HEK293 (cell line): ENCODE measurements at regions not wholly inside any gene's neighbourhood (a gene's known extent, or its start where the extent isn't known, plus 50 kb on each side); places are given as distances from the start of the nearest gene placed in this dataset.

Experiments
- CTCF ChIA-PET: fragments of 350-600 bp; formaldehyde crosslinking; extraction: SDS; loops from one replicate; lab custom pipeline; 2021; ENCODE audit warnings: antibody characterized with exemption; lab: Yijun Ruan, JAX
- POLR2A ChIA-PET: fragments of 300-600 bp; formaldehyde crosslinking; extraction: SDS; loops from one replicate; lab custom pipeline; 2020; ENCODE audit warnings: antibody characterized with exemption, inconsistent platforms; lab: Yijun Ruan, JAX
- H3K27ac ChIP-seq: fragments of 200-500 bp; sonication (Bioruptor generic); 2 replicates; pipeline ENCODE4 v1.5.1; 2014; ENCODE audit warnings: low read depth, low read length, control low read depth, inconsistent platforms; ENCODE audit errors: extremely low read depth
- H3K36me3 ChIP-seq, 2 experiments: fragments of 200-500 bp in 1 of 2; sonication (Bioruptor generic) in 1 of 2; 1 replicate in 1 of 2; 2 replicates in 1 of 2; pipeline ENCODE4 v1.5.1; 2014 to 2017; ENCODE audit warnings: inconsistent platforms in 2 of 2, low read length in 2 of 2; ENCODE audit not compliant: control insufficient read depth in 2 of 2, insufficient read depth in 1 of 2
- H3K4me1 ChIP-seq: fragments of 200-500 bp; sonication (Bioruptor generic); 2 replicates; pipeline ENCODE4 v1.5.1; 2014; ENCODE audit warnings: mild to moderate bottlenecking, low read length, inconsistent platforms; ENCODE audit not compliant: control insufficient read depth, insufficient read depth
- H3K4me3 ChIP-seq: 2 replicates; pipeline ENCODE4 v1.5.1; 2011; ENCODE audit warnings: low read depth, mild to moderate bottlenecking, control low read depth, low read length, moderate library complexity
- H3K9me3 ChIP-seq: fragments of 200-500 bp; sonication (Bioruptor generic); 2 replicates; pipeline ENCODE4 v1.5.1; 2014; ENCODE audit warnings: low read depth, low read length, inconsistent platforms; ENCODE audit not compliant: control insufficient read depth, insufficient read depth
- FEZF1 ChIP-seq: fragments of 450-650 bp; formaldehyde crosslinking; IDR thresholded peaks from 2 replicates; pipeline ENCODE4 v1.5.1; 2016; ENCODE audit warnings: missing biosample characterization, missing genetic modification characterization
- GLIS1 ChIP-seq: fragments of 450-650 bp; formaldehyde crosslinking; IDR thresholded peaks from 2 replicates; pipeline ENCODE4 v1.5.1; 2016; ENCODE audit warnings: missing biosample characterization, missing genetic modification characterization
- GLIS2 ChIP-seq: fragments of 450-650 bp; formaldehyde crosslinking; IDR thresholded peaks from 2 replicates; pipeline ENCODE4 v1.5.1; 2016; ENCODE audit warnings: missing biosample characterization, missing genetic modification characterization
- KLF10 ChIP-seq: fragments of 450-650 bp; IDR thresholded peaks from 2 replicates; pipeline ENCODE4 v1.5.1; 2018; ENCODE audit warnings: missing biosample characterization, mild to moderate bottlenecking, missing genetic modification characterization
- MYNN ChIP-seq: fragments of 450-650 bp; formaldehyde crosslinking; IDR thresholded peaks from 2 replicates; pipeline ENCODE4 v1.5.1; 2016; ENCODE audit warnings: missing biosample characterization, missing genetic modification characterization, borderline replicate concordance
- TRIM28 ChIP-seq: IDR thresholded peaks from 2 replicates; pipeline ENCODE4 v1.6.1; 2011; ENCODE audit warnings: low read length, control low read depth, borderline replicate concordance
- ZFP41 ChIP-seq: fragments of 450-650 bp; formaldehyde crosslinking; IDR thresholded peaks from 2 replicates; pipeline ENCODE4 v1.5.1; 2016; ENCODE audit warnings: missing biosample characterization, missing genetic modification characterization, borderline replicate concordance
- ZFP69B ChIP-seq: fragments of 450-650 bp; formaldehyde crosslinking; IDR thresholded peaks from 2 replicates; pipeline ENCODE4 v1.5.1; 2016; ENCODE audit warnings: missing biosample characterization, missing genetic modification characterization
- ZNF10 ChIP-seq: fragments of 450-650 bp; formaldehyde crosslinking; IDR thresholded peaks from 2 replicates; pipeline ENCODE4 v1.5.1; 2017; ENCODE audit warnings: missing biosample characterization, missing genetic modification characterization
- ZNF16 ChIP-seq: fragments of 450-650 bp; formaldehyde crosslinking; IDR thresholded peaks from 2 replicates; pipeline ENCODE4 v1.5.1; 2016; ENCODE audit warnings: low read depth, missing biosample characterization, missing genetic modification characterization
- ZNF221 ChIP-seq: fragments of 450-650 bp; formaldehyde crosslinking; IDR thresholded peaks from 2 replicates; pipeline ENCODE4 v1.5.1; 2017; ENCODE audit warnings: missing biosample characterization, missing genetic modification characterization, borderline replicate concordance
- ZNF530 ChIP-seq: fragments of 450-650 bp; formaldehyde crosslinking; IDR thresholded peaks from 2 replicates; pipeline ENCODE4 v1.5.1; 2016; ENCODE audit warnings: low read depth, missing biosample characterization, missing genetic modification characterization
- ZNF624 ChIP-seq: fragments of 450-650 bp; formaldehyde crosslinking; IDR thresholded peaks from 2 replicates; pipeline ENCODE4 v1.5.1; 2017; ENCODE audit warnings: missing biosample characterization, missing genetic modification characterization
- ZNF701 ChIP-seq: fragments of 450-650 bp; formaldehyde crosslinking; IDR thresholded peaks from 2 replicates; pipeline ENCODE4 v1.5.1; 2016; ENCODE audit warnings: missing biosample characterization, missing genetic modification characterization
- ZSCAN16 ChIP-seq: fragments of 450-650 bp; formaldehyde crosslinking; IDR thresholded peaks from 2 replicates; pipeline ENCODE4 v1.5.1; 2016; ENCODE audit warnings: missing biosample characterization, missing genetic modification characterization
- ZSCAN23 ChIP-seq: fragments of 450-650 bp; formaldehyde crosslinking; IDR thresholded peaks from 2 replicates; pipeline ENCODE4 v1.5.1; 2016; ENCODE audit warnings: missing biosample characterization, missing genetic modification characterization
- TF ChIP-seq, protein P1 (sequence below): fragments of 450-650 bp; formaldehyde crosslinking; IDR thresholded peaks from 2 replicates; pipeline ENCODE4 v1.5.1; 2016; ENCODE audit warnings: missing biosample characterization, missing genetic modification characterization
- TF ChIP-seq, protein P2 (sequence below): fragments of 450-650 bp; formaldehyde crosslinking; IDR thresholded peaks from 2 replicates; pipeline ENCODE4 v1.5.1; 2016; ENCODE audit warnings: missing biosample characterization, missing genetic modification characterization, low read depth
- TF ChIP-seq, protein P3 (sequence below): fragments of 450-650 bp; formaldehyde crosslinking; IDR thresholded peaks from 2 replicates; pipeline ENCODE4 v1.5.1; 2016; ENCODE audit warnings: missing biosample characterization, missing genetic modification characterization
- TF ChIP-seq, protein P4 (sequence below): fragments of 450-650 bp; IDR thresholded peaks from 2 replicates; pipeline ENCODE4 v1.5.1; 2018; ENCODE audit warnings: missing biosample characterization, mild to moderate bottlenecking, missing genetic modification characterization
- TF ChIP-seq, protein P5 (sequence below): fragments of 450-650 bp; formaldehyde crosslinking; IDR thresholded peaks from 2 replicates; pipeline ENCODE4 v1.5.1; 2016; ENCODE audit warnings: missing biosample characterization, missing genetic modification characterization

DNA sequence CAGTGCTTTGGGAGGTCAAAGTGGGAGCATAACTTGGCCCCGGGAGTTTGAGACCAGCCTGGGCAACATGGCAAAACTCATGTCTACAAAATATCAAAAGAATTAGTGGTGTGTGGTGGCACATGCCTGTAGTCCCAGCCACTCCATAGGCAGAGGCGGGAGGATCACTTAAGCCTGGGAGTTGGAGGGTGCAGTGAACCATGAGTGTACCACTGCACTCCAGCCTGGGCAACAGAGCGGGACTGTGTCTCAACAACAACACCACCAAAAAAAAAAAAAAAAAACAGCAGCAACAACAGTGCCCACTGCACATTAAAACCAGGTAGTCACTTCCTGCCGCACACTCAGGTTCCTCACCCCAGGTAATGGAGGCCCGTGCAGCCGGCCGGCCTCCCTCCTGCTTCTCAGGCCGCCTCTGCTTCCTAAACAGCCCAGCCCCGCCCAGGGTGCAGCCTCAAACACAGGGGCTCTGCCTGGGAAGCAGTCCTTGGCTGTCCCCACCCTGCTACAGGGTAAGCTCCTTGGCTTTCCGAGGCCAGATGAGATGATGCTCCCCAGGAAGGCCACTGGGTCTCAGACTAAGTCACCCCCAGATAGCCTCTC, 318.3 kb downstream of the SHANK2 start:
- Histone ChIP-seq H3K27ac (no peak overlapping the region), H3K36me3 (no peaks in the 10 kb centered on the region), H3K9me3 (no peaks in the 10 kb centered on the region), H3K4me1 (no peaks in the 10 kb centered on the region), H3K4me3 (no peak overlapping the region)
- POLR2A ChIA-PET: no interaction called here
- CTCF ChIA-PET: no interaction called here
- TF ChIP-seq FEZF1 (tag by site-specific recombination) (no peak), KLF10 (tag by site-specific recombination) (no peak), ZFP69B (no peak), ZFP41 (tag by site-specific recombination) (no peak), ZNF221 (tag by site-specific recombination) (no peak)
- TF ChIP-seq, protein P1, sequence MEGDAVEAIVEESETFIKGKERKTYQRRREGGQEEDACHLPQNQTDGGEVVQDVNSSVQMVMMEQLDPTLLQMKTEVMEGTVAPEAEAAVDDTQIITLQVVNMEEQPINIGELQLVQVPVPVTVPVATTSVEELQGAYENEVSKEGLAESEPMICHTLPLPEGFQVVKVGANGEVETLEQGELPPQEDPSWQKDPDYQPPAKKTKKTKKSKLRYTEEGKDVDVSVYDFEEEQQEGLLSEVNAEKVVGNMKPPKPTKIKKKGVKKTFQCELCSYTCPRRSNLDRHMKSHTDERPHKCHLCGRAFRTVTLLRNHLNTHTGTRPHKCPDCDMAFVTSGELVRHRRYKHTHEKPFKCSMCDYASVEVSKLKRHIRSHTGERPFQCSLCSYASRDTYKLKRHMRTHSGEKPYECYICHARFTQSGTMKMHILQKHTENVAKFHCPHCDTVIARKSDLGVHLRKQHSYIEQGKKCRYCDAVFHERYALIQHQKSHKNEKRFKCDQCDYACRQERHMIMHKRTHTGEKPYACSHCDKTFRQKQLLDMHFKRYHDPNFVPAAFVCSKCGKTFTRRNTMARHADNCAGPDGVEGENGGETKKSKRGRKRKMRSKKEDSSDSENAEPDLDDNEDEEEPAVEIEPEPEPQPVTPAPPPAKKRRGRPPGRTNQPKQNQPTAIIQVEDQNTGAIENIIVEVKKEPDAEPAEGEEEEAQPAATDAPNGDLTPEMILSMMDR (tag by site-specific recombination): no peak

DNA sequence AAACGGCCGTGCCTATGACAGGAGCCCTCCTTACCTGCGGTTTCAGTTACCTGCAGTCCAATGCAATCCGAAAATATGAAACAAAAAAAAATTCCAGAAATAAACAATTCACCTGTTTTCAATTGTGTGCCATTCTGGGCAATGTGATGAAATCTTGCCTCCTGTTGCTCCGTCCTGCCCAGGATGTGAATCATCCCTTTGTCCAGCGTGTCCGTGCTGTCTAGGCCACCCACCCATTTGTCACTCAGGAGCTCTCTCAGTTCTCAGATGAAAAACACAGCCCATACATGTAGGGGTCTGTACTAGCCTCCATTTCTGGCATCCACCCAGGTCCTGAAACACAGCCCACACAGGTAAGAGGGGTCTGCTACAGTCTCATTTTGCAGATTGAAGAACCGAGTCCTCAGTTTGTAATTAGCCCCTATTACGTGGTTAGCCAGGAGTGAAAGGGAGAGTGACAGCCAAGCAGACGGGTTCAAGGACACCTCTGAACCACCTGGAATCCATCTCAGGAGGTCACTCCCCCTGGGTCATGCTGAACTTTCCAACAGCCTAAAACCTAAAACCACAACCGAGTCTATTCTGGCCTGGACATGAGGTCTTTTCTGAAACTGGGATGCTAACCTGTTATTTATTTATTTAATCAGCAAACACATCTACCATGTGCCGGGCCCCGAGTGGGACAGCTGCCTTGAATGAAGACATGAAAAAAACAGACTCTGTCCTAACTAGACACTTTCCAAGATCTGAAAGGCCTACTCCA, 317.2 kb downstream of the SHANK2 start:
- POLR2A ChIA-PET: no interaction called here
- Histone ChIP-seq H3K4me1 (no peaks in the 10 kb centered on the region), H3K9me3 (no peaks in the 10 kb centered on the region), H3K4me3 (no peak overlapping the region), H3K27ac (no peak overlapping the region), H3K36me3 (no peaks in the 10 kb centered on the region)
- CTCF ChIA-PET: no interaction called here
- TF ChIP-seq, protein P2, sequence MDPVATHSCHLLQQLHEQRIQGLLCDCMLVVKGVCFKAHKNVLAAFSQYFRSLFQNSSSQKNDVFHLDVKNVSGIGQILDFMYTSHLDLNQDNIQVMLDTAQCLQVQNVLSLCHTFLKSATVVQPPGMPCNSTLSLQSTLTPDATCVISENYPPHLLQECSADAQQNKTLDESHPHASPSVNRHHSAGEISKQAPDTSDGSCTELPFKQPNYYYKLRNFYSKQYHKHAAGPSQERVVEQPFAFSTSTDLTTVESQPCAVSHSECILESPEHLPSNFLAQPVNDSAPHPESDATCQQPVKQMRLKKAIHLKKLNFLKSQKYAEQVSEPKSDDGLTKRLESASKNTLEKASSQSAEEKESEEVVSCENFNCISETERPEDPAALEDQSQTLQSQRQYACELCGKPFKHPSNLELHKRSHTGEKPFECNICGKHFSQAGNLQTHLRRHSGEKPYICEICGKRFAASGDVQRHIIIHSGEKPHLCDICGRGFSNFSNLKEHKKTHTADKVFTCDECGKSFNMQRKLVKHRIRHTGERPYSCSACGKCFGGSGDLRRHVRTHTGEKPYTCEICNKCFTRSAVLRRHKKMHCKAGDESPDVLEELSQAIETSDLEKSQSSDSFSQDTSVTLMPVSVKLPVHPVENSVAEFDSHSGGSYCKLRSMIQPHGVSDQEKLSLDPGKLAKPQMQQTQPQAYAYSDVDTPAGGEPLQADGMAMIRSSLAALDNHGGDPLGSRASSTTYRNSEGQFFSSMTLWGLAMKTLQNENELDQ (tag by site-specific recombination): no peak
- TF ChIP-seq ZNF16: no peak
- TF ChIP-seq ZSCAN23 (tag by site-specific recombination): no peak
- no peak for TF ChIP-seq GLIS2 (tag by site-specific recombination)
- TF ChIP-seq ZNF530 (tag by site-specific recombination): no peak
- TF ChIP-seq ZNF701 (tag by site-specific recombination): no peak
- TF ChIP-seq, protein P3, sequence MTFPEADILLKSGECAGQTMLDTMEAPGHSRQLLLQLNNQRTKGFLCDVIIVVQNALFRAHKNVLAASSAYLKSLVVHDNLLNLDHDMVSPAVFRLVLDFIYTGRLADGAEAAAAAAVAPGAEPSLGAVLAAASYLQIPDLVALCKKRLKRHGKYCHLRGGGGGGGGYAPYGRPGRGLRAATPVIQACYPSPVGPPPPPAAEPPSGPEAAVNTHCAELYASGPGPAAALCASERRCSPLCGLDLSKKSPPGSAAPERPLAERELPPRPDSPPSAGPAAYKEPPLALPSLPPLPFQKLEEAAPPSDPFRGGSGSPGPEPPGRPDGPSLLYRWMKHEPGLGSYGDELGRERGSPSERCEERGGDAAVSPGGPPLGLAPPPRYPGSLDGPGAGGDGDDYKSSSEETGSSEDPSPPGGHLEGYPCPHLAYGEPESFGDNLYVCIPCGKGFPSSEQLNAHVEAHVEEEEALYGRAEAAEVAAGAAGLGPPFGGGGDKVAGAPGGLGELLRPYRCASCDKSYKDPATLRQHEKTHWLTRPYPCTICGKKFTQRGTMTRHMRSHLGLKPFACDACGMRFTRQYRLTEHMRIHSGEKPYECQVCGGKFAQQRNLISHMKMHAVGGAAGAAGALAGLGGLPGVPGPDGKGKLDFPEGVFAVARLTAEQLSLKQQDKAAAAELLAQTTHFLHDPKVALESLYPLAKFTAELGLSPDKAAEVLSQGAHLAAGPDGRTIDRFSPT (tag by site-specific recombination): no peak
- no peak for TF ChIP-seq ZNF221 (tag by site-specific recombination)
- no peak for TF ChIP-seq ZNF624 (tag by site-specific recombination)
- TF ChIP-seq ZSCAN16: no peak
- no peak for TF ChIP-seq GLIS1 (tag by site-specific recombination)
- no peak for TF ChIP-seq MYNN (tag by site-specific recombination)
- TF ChIP-seq ZNF10 (tag by site-specific recombination): no peak
- TF ChIP-seq, protein P4, sequence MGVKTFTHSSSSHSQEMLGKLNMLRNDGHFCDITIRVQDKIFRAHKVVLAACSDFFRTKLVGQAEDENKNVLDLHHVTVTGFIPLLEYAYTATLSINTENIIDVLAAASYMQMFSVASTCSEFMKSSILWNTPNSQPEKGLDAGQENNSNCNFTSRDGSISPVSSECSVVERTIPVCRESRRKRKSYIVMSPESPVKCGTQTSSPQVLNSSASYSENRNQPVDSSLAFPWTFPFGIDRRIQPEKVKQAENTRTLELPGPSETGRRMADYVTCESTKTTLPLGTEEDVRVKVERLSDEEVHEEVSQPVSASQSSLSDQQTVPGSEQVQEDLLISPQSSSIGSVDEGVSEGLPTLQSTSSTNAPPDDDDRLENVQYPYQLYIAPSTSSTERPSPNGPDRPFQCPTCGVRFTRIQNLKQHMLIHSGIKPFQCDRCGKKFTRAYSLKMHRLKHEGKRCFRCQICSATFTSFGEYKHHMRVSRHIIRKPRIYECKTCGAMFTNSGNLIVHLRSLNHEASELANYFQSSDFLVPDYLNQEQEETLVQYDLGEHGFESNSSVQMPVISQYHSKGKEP: no peak
- TF ChIP-seq TRIM28: no peak
- TF ChIP-seq, protein P5, sequence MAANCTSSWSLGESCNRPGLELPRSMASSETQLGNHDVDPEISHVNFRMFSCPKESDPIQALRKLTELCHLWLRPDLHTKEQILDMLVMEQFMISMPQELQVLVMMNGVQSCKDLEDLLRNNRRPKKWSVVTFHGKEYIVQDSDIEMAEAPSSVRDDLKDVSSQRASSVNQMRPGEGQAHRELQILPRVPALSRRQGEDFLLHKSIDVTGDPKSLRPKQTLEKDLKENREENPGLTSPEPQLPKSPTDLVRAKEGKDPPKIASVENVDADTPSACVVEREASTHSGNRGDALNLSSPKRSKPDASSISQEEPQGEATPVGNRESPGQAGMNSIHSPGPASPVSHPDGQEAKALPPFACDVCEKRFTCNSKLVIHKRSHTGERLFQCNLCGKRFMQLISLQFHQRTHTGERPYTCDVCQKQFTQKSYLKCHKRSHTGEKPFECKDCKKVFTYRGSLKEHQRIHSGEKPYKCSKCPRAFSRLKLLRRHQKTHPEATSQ (tag by site-specific recombination): no peak
